HG03457 (cell line): ENCODE measurements at regions not wholly inside any gene's neighbourhood (a gene's known extent, or its start where the extent isn't known, plus 50 kb on each side); places are given as distances from the start of the nearest gene placed in this dataset.
"Not testable (repeated sequence)": the region's sequence is repeated elsewhere in the genome, so short reads cannot be mapped to it uniquely, and the experiment has no call there.

Experiments
- ATAC-seq: cut with Tn5 transposase; IDR thresholded peaks from one replicate; pipeline ENCODE4 v1.9.1; 2021; ENCODE audit warnings: moderate number of reproducible peaks; ENCODE audit not compliant: unreplicated experiment

GRCh38 chr5:99349787-99350186 lies 421.0 kb upstream of the CHD1 start:
- ATAC-seq: no peak

- no peak for ATAC-seq
These were observed 419.8 kb upstream of the CHD1 start for GRCh38 chr5:99348597-99348996.

- not testable (repeated sequence) for ATAC-seq
These were observed 411.0 kb upstream of the CHD1 start for GRCh38 chr5:99339758-99340157.

- no peak for ATAC-seq
These were observed 406.1 kb upstream of the CHD1 start for GRCh38 chr5:99334936-99335335.

GRCh38 chr5:99331061-99331460 lies 402.3 kb upstream of the CHD1 start:
- no peak for ATAC-seq

GRCh38 chr5:99320436-99320835 lies 391.6 kb upstream of the CHD1 start:
- no peak for ATAC-seq

GRCh38 chr5:99317136-99317535 lies 388.3 kb upstream of the CHD1 start:
- no peak for ATAC-seq

GRCh38 chr5:99316484-99316883 lies 387.7 kb upstream of the CHD1 start:
- ATAC-seq: no peak

- no peak for ATAC-seq
These were observed 386.8 kb upstream of the CHD1 start for GRCh38 chr5:99315413-99316183.

GRCh38 chr5:99314721-99315120 lies 385.9 kb upstream of the CHD1 start:
- no peak for ATAC-seq

- no peak for ATAC-seq
These were observed 379.3 kb upstream of the CHD1 start for GRCh38 chr5:99308131-99308530.

GRCh38 chr5:99305045-99305580 lies 376.3 kb upstream of the CHD1 start:
- ATAC-seq: no peak

- ATAC-seq: no peak
These were observed 356.8 kb upstream of the CHD1 start for GRCh38 chr5:99285606-99286005.

GRCh38 chr5:99275128-99275527 lies 346.3 kb upstream of the CHD1 start:
- ATAC-seq: no peak

GRCh38 chr5:99272576-99272975 lies 343.8 kb upstream of the CHD1 start:
- ATAC-seq: no peak

- no peak for ATAC-seq
These were observed 330.0 kb upstream of the CHD1 start for GRCh38 chr5:99258819-99259218.

- ATAC-seq: no peak
These were observed 319.3 kb upstream of the CHD1 start for GRCh38 chr5:99248066-99248465.

GRCh38 chr5:99247346-99247745 lies 318.5 kb upstream of the CHD1 start:
- no peak for ATAC-seq

GRCh38 chr5:99243111-99243510 lies 314.3 kb upstream of the CHD1 start:
- ATAC-seq: no peak

- no peak for ATAC-seq
These were observed 311.1 kb upstream of the CHD1 start for GRCh38 chr5:99239826-99240360.

GRCh38 chr5:99191206-99191745 lies 262.5 kb upstream of the CHD1 start:
- ATAC-seq: no peak

- ATAC-seq: no peak
These were observed 258.8 kb upstream of the CHD1 start for GRCh38 chr5:99187611-99188010.
